PC-9 (cell line): ENCODE measurements at regions not wholly inside any gene's neighbourhood (a gene's known extent, or its start where the extent isn't known, plus 50 kb on each side); places are given as distances from the start of the nearest gene placed in this dataset.

ENCODE experiments used
- BruUV-seq: library from RNA; stranded (reverse); fragments of 400-500 nt; replicated peaks from 2 replicates; lab custom pipeline; 2021; lab: Mats Ljungman, UMichigan
- CTCF ChIA-PET: fragments of 300-600 bp; sonication (Branson Sonifier 250); formaldehyde crosslinking; loops from one replicate; lab custom pipeline; 2022; ENCODE audit warnings: antibody characterized with exemption; lab: Charles Lee
- POLR2A ChIA-PET: fragments of 300-600 bp; sonication (Branson Sonifier 250); formaldehyde crosslinking; loops from one replicate; lab custom pipeline; 2022; ENCODE audit warnings: antibody characterized with exemption; ENCODE audit not compliant: unreplicated experiment; lab: Charles Lee
- DNase-seq, 2 experiments: peaks; one replicate each; pipeline versions ENCODE4 v3.0.0 to v3.0.0-alpha.2; 2015 to 2022; ENCODE audit warnings: mixed read lengths in 1 of 2
- H2AFZ ChIP-seq: fragments of 200-600 bp; sonication (generic); 2 replicates; pipeline ENCODE4 v1.8.1; 2017; ENCODE audit warnings: antibody characterized with exemption
- H3F3A ChIP-seq: fragments of 200-600 bp; sonication (generic); 2 replicates; pipeline ENCODE4 v1.8.1; 2017; ENCODE audit warnings: antibody characterized with exemption, mild to moderate bottlenecking, low read depth; ENCODE audit not compliant: insufficient read depth
- H3K27ac ChIP-seq: fragments of 200-600 bp; sonication (generic); 2 replicates; pipeline ENCODE4 v1.6.1; 2016; ENCODE audit warnings: mixed run types
- H3K27me3 ChIP-seq: fragments of 200-600 bp; sonication (generic); 2 replicates; pipeline ENCODE4 v1.6.1; 2016; ENCODE audit warnings: low read depth, mixed run types; ENCODE audit not compliant: insufficient read depth
- H3K36me3 ChIP-seq: fragments of 200-600 bp; sonication (generic); 2 replicates; pipeline ENCODE4 v1.6.1; 2016; ENCODE audit warnings: low read depth, mixed run types
- H3K4me1 ChIP-seq: fragments of 200-600 bp; sonication (generic); replicated peaks from 2 replicates; pipeline ENCODE4 v1.6.1; 2016; ENCODE audit warnings: mixed run types; ENCODE audit not compliant: insufficient read depth
- H3K4me2 ChIP-seq: fragments of 200-600 bp; sonication (generic); 2 replicates; pipeline ENCODE4 v1.6.1; 2017; ENCODE audit warnings: mixed run types
- H3K4me3 ChIP-seq: fragments of 200-600 bp; sonication (generic); 2 replicates; pipeline ENCODE4 v1.6.1; 2016; ENCODE audit warnings: mixed run types
- H3K79me2 ChIP-seq: fragments of 200-600 bp; sonication (generic); 2 replicates; pipeline ENCODE4 v1.6.1; 2017; ENCODE audit warnings: low read depth, mixed run types
- H3K9me2 ChIP-seq: fragments of 200-600 bp; sonication (generic); 2 replicates; pipeline ENCODE4 v1.8.1; 2017; ENCODE audit warnings: mild to moderate bottlenecking; ENCODE audit not compliant: insufficient read depth
- H3K9me3 ChIP-seq: fragments of 200-600 bp; sonication (generic); 2 replicates; pipeline ENCODE4 v1.8.1; 2016; ENCODE audit warnings: low read depth; ENCODE audit not compliant: insufficient read depth
- H4K20me1 ChIP-seq: fragments of 200-600 bp; sonication (generic); 2 replicates; pipeline ENCODE4 v1.8.1; 2017; ENCODE audit not compliant: insufficient read depth
- EZH2 ChIP-seq: fragments of 200-600 bp; sonication (generic); IDR thresholded peaks from 2 replicates; pipeline ENCODE4 v1.8.0; 2017; ENCODE audit warnings: antibody characterized with exemption, low read depth
- intact Hi-C: fragments of 100-400 bp; cut with micrococcal nuclease; formaldehyde crosslinking; loops from one replicate; pipeline ENCODE4 v1.10.0; 2022; ENCODE audit not compliant: unreplicated experiment
- TF ChIP-seq, protein P1 (sequence below): fragments of 200-600 bp; sonication (generic); conservative IDR thresholded peaks from 2 replicates; pipeline ENCODE4 v1.6.1; 2017; ENCODE audit warnings: mixed run types, antibody characterized with exemption, mild to moderate bottlenecking, moderate library complexity

- no peaks in the 10 kb centered on the region for H4K20me1 ChIP-seq
- BruUV-seq = no TSS peak
These were observed 365.3 kb downstream of the TENT5A start for GRCh38 chr6:81387163-81387562.

DNA sequence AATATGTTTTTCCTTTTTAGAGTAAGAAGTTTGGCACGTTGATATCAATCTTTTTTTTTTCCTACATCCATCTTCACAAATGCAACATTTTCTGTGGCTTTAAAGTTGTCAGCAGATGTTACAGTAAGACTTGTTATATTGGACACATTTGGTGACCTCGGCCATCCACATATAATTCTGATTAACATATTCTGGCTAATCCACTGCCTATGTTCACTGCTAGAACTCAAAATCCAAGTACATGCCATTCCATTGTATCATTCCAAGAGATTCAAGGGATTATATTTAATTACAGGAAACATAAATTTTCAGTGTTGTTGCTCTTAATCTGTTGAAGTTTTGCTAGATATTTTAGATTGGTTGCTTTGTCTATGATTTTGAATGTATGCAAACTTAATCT, 367.6 kb downstream of the TENT5A start:
- Histone ChIP-seq H2AFZ (no peak overlapping the region), H3K9me2 (no peaks in the 10 kb centered on the region), H3K27ac (no peak overlapping the region), H4K20me1 (no peaks in the 10 kb centered on the region), H3K9me3 (no peaks in the 10 kb centered on the region), H3K36me3 (no peaks in the 10 kb centered on the region), H3K4me1 (no peaks in the 10 kb centered on the region), H3K4me3 (no peak overlapping the region), H3K27me3 (no peaks in the 10 kb centered on the region), H3K4me2 (no peak overlapping the region), H3K79me2 (no peaks in the 10 kb centered on the region), H3F3A (no peaks in the 10 kb centered on the region)
- ChIA-PET POLR2A (no interaction called here), CTCF (no interaction called here)
- BruUV-seq = no TSS peak
- TF ChIP-seq EZH2 = no peak
- TF ChIP-seq, protein P1, sequence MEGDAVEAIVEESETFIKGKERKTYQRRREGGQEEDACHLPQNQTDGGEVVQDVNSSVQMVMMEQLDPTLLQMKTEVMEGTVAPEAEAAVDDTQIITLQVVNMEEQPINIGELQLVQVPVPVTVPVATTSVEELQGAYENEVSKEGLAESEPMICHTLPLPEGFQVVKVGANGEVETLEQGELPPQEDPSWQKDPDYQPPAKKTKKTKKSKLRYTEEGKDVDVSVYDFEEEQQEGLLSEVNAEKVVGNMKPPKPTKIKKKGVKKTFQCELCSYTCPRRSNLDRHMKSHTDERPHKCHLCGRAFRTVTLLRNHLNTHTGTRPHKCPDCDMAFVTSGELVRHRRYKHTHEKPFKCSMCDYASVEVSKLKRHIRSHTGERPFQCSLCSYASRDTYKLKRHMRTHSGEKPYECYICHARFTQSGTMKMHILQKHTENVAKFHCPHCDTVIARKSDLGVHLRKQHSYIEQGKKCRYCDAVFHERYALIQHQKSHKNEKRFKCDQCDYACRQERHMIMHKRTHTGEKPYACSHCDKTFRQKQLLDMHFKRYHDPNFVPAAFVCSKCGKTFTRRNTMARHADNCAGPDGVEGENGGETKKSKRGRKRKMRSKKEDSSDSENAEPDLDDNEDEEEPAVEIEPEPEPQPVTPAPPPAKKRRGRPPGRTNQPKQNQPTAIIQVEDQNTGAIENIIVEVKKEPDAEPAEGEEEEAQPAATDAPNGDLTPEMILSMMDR = no peak
- intact Hi-C loops = no loop called here
- no peak for DNase-seq

More at GRCh38 chr6:81387163-81387562, 365.3 kb downstream of the TENT5A start:
- H3K27me3 ChIP-seq = no peaks in the 10 kb centered on the region
- no peak overlapping the region for H3K27ac ChIP-seq
- H3K4me3 ChIP-seq = no peak overlapping the region
- intact Hi-C loops = no loop called here
- DNase-seq = no peak
- no peak overlapping the region for H2AFZ ChIP-seq
- ChIA-PET POLR2A (no interaction called here), CTCF (no interaction called here)
- no peaks in the 10 kb centered on the region for H3F3A ChIP-seq
- no peaks in the 10 kb centered on the region for H3K9me3 ChIP-seq
- no peak overlapping the region for H3K4me2 ChIP-seq
- H3K4me1 ChIP-seq = no peaks in the 10 kb centered on the region
- no peaks in the 10 kb centered on the region for H3K36me3 ChIP-seq
- TF ChIP-seq, protein P1 = no peak
- no peak for TF ChIP-seq EZH2
- no peaks in the 10 kb centered on the region for H3K9me2 ChIP-seq
- no peaks in the 10 kb centered on the region for H3K79me2 ChIP-seq

DNA sequence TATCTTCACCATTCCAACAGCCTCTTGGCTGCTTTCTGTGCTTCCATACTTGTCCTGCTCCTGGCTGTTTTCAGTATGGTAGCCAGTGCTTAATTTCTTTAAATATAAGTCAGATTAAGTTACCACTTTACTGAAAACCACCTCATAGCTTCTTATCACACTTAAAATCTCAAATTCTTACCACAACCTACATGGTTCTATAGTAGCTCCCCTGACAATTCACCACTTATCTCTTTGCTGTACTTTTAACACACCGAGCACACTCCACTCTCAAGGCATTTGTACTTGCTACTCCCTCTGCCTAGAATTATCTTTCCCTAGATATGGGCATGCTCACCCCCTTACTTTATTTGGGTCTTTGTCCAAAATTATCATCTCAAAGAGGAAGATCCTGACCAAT, 369.0 kb downstream of the TENT5A start:
- intact Hi-C loops = no loop called here
- BruUV-seq = no TSS peak
- ChIA-PET POLR2A (no interaction called here), CTCF (no interaction called here)
- Histone ChIP-seq H3K36me3 (no peaks in the 10 kb centered on the region), H4K20me1 (no peaks in the 10 kb centered on the region), H2AFZ (no peak overlapping the region), H3F3A (no peaks in the 10 kb centered on the region), H3K4me2 (no peak overlapping the region), H3K27ac (no peak overlapping the region), H3K9me2 (no peaks in the 10 kb centered on the region), H3K4me1 (no peaks in the 10 kb centered on the region), H3K79me2 (no peaks in the 10 kb centered on the region), H3K4me3 (no peak overlapping the region), H3K27me3 (no peaks in the 10 kb centered on the region), H3K9me3 (no peaks in the 10 kb centered on the region)
- no peak for DNase-seq
- no peak for TF ChIP-seq EZH2
- TF ChIP-seq, protein P1 = no peak
